NCI-H146 (cell line): ENCODE measurements at regions not wholly inside any gene's neighbourhood (a gene's known extent, or its start where the extent isn't known, plus 50 kb on each side); places are given as distances from the start of the nearest gene placed in this dataset.

Source experiments
- DNase-seq: peaks from one replicate; lab custom pipeline; 2025; lab: John Stamatoyannopoulos, UW

GRCh38 chr3:73954506-73954905 lies 329.8 kb upstream of the PDZRN3 start:
- DNase-seq, result no peak

GRCh38 chr3:73952781-73953180 lies 328.0 kb upstream of the PDZRN3 start:
- no peak for DNase-seq

- peak; percentile 32 for DNase-seq
These were observed 326.3 kb upstream of the PDZRN3 start for GRCh38 chr3:73950865-73951558.

- DNase-seq, result no peak
These were observed 320.8 kb upstream of the PDZRN3 start for GRCh38 chr3:73945541-73945940.

- no peak for DNase-seq
These were observed 315.2 kb upstream of the PDZRN3 start for GRCh38 chr3:73939985-73940384.

GRCh38 chr3:73933585-73933984 lies 308.8 kb upstream of the PDZRN3 start:
- DNase-seq, result no peak

- no peak for DNase-seq
These were observed 302.4 kb upstream of the PDZRN3 start for GRCh38 chr3:73927203-73927570.

- DNase-seq, result peak; percentile 67
These were observed 301.8 kb upstream of the PDZRN3 start for GRCh38 chr3:73926360-73927202.

- no peak for DNase-seq
These were observed 300.3 kb upstream of the PDZRN3 start for GRCh38 chr3:73925011-73925410.

GRCh38 chr3:73924048-73924447 lies 299.3 kb upstream of the PDZRN3 start:
- no peak for DNase-seq

- no peak for DNase-seq
These were observed 292.9 kb upstream of the PDZRN3 start for GRCh38 chr3:73917643-73918042.

- DNase-seq, result no peak
These were observed 291.1 kb upstream of the PDZRN3 start for GRCh38 chr3:73915886-73916285.

- no peak for DNase-seq
These were observed 283.5 kb upstream of the PDZRN3 start for GRCh38 chr3:73908218-73908617.

- no peak for DNase-seq
These were observed 276.9 kb upstream of the PDZRN3 start for GRCh38 chr3:73901686-73902085.

- no peak for DNase-seq
These were observed 269.9 kb upstream of the PDZRN3 start for GRCh38 chr3:73894474-73895213.

GRCh38 chr3:73893089-73893488 lies 268.3 kb upstream of the PDZRN3 start:
- no peak for DNase-seq

GRCh38 chr3:73885862-73886261 lies 261.1 kb upstream of the PDZRN3 start:
- DNase-seq, result no peak

- no peak for DNase-seq
These were observed 259.6 kb upstream of the PDZRN3 start for GRCh38 chr3:73884361-73884760.

GRCh38 chr3:73883497-73883896 lies 258.8 kb upstream of the PDZRN3 start:
- no peak for DNase-seq

GRCh38 chr3:73874606-73875369 lies 250.0 kb upstream of the PDZRN3 start:
- peak; percentile 50 for DNase-seq

GRCh38 chr3:73874161-73874560 lies 249.4 kb upstream of the PDZRN3 start:
- DNase-seq, result no peak

- peak; percentile 52 for DNase-seq
These were observed 244.1 kb upstream of the PDZRN3 start for GRCh38 chr3:73868688-73869315.
